PFSK-1 (cell line): ENCODE measurements at regions not wholly inside any gene's neighbourhood (a gene's known extent, or its start where the extent isn't known, plus 50 kb on each side); places are given as distances from the start of the nearest gene placed in this dataset.

Experiments used
- FOXP2 ChIP-seq: optimal IDR thresholded peaks from 2 replicates; pipeline ENCODE3; 2011; ENCODE audit warnings: borderline replicate concordance, control low read depth, inconsistent platforms; ENCODE audit not compliant: insufficient read depth; ENCODE audit errors: extremely low read length, extremely low read depth
- POLR2AphosphoS5 ChIP-seq: IDR thresholded peaks from 2 replicates; pipeline ENCODE4 v1.6.1; 2012; ENCODE audit warnings: low read depth, mild to moderate bottlenecking, control low read depth, low read length, moderate library complexity
- REST ChIP-seq, 2 experiments: IDR thresholded peaks; 2 replicates each; pipeline versions ENCODE4 v1.6.1 to v1.8.0; 2011 to 2012; ENCODE audit warnings: low read depth in 2 of 2, low read length in 2 of 2, control low read depth in 1 of 2, inconsistent platforms in 1 of 2, mild to moderate bottlenecking in 1 of 2, moderate library complexity in 1 of 2; ENCODE audit not compliant: insufficient read depth in 1 of 2
- SIN3A ChIP-seq: IDR thresholded peaks from 2 replicates; pipeline ENCODE4 v1.6.1; 2012; ENCODE audit warnings: mild to moderate bottlenecking, low read length, moderate library complexity, borderline replicate concordance; ENCODE audit not compliant: insufficient read depth
- TAF1 ChIP-seq: IDR thresholded peaks from 2 replicates; pipeline ENCODE4 v1.6.1; 2012; ENCODE audit warnings: low read length, control low read depth, borderline replicate concordance; ENCODE audit not compliant: insufficient read depth

GRCh38 chr10:52517012-52517411 lies 202.9 kb downstream of the DKK1 start:
- TF ChIP-seq POLR2AphosphoS5 (no peak), REST (IDR thresholded peaks at IDR 0.05; ENCODE audit: insufficient read depth in 1 of 2, low read depth in 2 of 2, low read length in 2 of 2) (no peak), TAF1 (no peak), FOXP2 (no peak), SIN3A (no peak)

- no peak for TF ChIP-seq SIN3A
- no peak for TF ChIP-seq FOXP2
- no peak for TF ChIP-seq REST (IDR thresholded peaks at IDR 0.05; ENCODE audit: insufficient read depth in 1 of 2, low read depth in 2 of 2, low read length in 2 of 2)
- no peak for TF ChIP-seq TAF1
- TF ChIP-seq POLR2AphosphoS5: no peak
These were observed 209.6 kb downstream of the DKK1 start for GRCh38 chr10:52523696-52524095.

- TF ChIP-seq FOXP2: no peak
- TF ChIP-seq REST (IDR thresholded peaks at IDR 0.05; ENCODE audit: insufficient read depth in 1 of 2, low read depth in 2 of 2, low read length in 2 of 2): no peak
- TF ChIP-seq SIN3A: no peak
- no peak for TF ChIP-seq TAF1
- no peak for TF ChIP-seq POLR2AphosphoS5
These were observed 211.7 kb downstream of the DKK1 start for GRCh38 chr10:52525761-52526160.

GRCh38 chr10:52526251-52526823 lies 212.3 kb downstream of the DKK1 start:
- TF ChIP-seq FOXP2: no peak
- no peak for TF ChIP-seq POLR2AphosphoS5
- no peak for TF ChIP-seq REST (IDR thresholded peaks at IDR 0.05; ENCODE audit: insufficient read depth in 1 of 2, low read depth in 2 of 2, low read length in 2 of 2)
- no peak for TF ChIP-seq TAF1
- no peak for TF ChIP-seq SIN3A
